HG03432 (cell line): ENCODE measurements at regions not wholly inside any gene's neighbourhood (a gene's known extent, or its start where the extent isn't known, plus 50 kb on each side); places are given as distances from the start of the nearest gene placed in this dataset.
"Not testable (repeated sequence)": the region's sequence is repeated elsewhere in the genome, so short reads cannot be mapped to it uniquely, and the experiment has no call there.

Source experiments
- ATAC-seq: cut with Tn5 transposase; IDR thresholded peaks from one replicate; pipeline ENCODE4 v1.9.1; 2021; ENCODE audit warnings: mild to moderate bottlenecking, moderate library complexity; ENCODE audit not compliant: unreplicated experiment

- ATAC-seq = no peak
Observed at GRCh38 chr2:20130821-20131645, 79.6 kb upstream of the LAPTM4A start.

- ATAC-seq = no peak
Observed at GRCh38 chr2:20130160-20130560, 78.7 kb upstream of the LAPTM4A start.

GRCh38 chr2:20129331-20130159, 78.1 kb upstream of the LAPTM4A start:
- no peak for ATAC-seq

- ATAC-seq = no peak
Observed at GRCh38 chr2:20128506-20129330, 77.3 kb upstream of the LAPTM4A start.

GRCh38 chr2:20126469-20126868, 75.0 kb upstream of the LAPTM4A start:
- ATAC-seq = no peak

- ATAC-seq = no peak
Observed at GRCh38 chr2:20126040-20126439, 74.6 kb upstream of the LAPTM4A start.

- ATAC-seq = no peak
Observed at GRCh38 chr2:20125616-20126015, 74.2 kb upstream of the LAPTM4A start.

GRCh38 chr2:20125164-20125563, 73.7 kb upstream of the LAPTM4A start:
- ATAC-seq = no peak

GRCh38 chr2:20123871-20124594, 72.6 kb upstream of the LAPTM4A start:
- ATAC-seq = no peak

- no peak for ATAC-seq
Observed at GRCh38 chr2:20122864-20123263, 71.4 kb upstream of the LAPTM4A start.

GRCh38 chr2:20120569-20121416, 69.4 kb upstream of the LAPTM4A start:
- ATAC-seq = no peak

GRCh38 chr2:20118051-20118450, 66.6 kb upstream of the LAPTM4A start:
- no peak for ATAC-seq

- ATAC-seq = no peak
Observed at GRCh38 chr2:20115902-20116301, 64.5 kb upstream of the LAPTM4A start.

GRCh38 chr2:20115374-20115773, 63.9 kb upstream of the LAPTM4A start:
- no peak for ATAC-seq

GRCh38 chr2:20113986-20114938, 62.8 kb upstream of the LAPTM4A start:
- no peak for ATAC-seq

GRCh38 chr2:20113004-20113796, 61.8 kb upstream of the LAPTM4A start:
- no peak for ATAC-seq

- not testable (repeated sequence) for ATAC-seq
Observed at GRCh38 chr2:20112361-20112760, 60.9 kb upstream of the LAPTM4A start.
